ENCODE measurements at regions not wholly inside any gene's neighbourhood (a gene's known extent, or its start where the extent isn't known, plus 50 kb on each side); places are given as distances from the start of the nearest gene placed in this dataset.

DNA sequence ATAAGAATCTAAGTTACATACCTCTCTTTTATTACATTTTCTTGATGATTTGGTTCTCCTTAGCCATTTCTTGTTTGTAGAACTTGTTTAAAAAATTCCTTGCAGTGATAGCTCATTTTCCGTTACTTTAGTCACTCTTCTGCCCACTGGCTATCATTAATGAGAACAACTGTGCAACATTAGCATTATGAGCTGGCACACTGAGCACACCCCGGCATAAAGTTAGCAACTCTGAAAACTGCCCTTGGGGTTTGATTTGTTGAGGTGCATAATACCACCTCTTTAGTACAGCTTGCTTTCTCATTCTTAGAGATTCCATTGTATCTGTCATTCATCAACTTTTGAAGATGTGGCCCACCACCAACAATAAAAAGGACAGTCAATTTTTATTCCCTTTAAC, 87.6 kb upstream of the ADCY1 start:
- TF ChIP-seq, protein P1, sequence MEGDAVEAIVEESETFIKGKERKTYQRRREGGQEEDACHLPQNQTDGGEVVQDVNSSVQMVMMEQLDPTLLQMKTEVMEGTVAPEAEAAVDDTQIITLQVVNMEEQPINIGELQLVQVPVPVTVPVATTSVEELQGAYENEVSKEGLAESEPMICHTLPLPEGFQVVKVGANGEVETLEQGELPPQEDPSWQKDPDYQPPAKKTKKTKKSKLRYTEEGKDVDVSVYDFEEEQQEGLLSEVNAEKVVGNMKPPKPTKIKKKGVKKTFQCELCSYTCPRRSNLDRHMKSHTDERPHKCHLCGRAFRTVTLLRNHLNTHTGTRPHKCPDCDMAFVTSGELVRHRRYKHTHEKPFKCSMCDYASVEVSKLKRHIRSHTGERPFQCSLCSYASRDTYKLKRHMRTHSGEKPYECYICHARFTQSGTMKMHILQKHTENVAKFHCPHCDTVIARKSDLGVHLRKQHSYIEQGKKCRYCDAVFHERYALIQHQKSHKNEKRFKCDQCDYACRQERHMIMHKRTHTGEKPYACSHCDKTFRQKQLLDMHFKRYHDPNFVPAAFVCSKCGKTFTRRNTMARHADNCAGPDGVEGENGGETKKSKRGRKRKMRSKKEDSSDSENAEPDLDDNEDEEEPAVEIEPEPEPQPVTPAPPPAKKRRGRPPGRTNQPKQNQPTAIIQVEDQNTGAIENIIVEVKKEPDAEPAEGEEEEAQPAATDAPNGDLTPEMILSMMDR (conservative IDR thresholded peaks at IDR 0.05 in 1 of 2, IDR thresholded peaks at IDR 0.05 in 1 of 2; ENCODE audit: low read depth in 1 of 2, low read length in 2 of 2): no peak
- TF ChIP-seq EZH2 (IDR thresholded peaks at IDR 0.05; ENCODE audit: low read length, missing control alignments): no peak

Data from fibroblast of lung (primary cell).